H9 (cell line): ENCODE measurements at regions not wholly inside any gene's neighbourhood (a gene's known extent, or its start where the extent isn't known, plus 50 kb on each side); places are given as distances from the start of the nearest gene placed in this dataset.

Source experiments
- DNase-seq: peaks from one replicate; pipeline ENCODE4 v3.0.0-alpha.2; 2017
- H2AFZ ChIP-seq: one replicate; pipeline ENCODE4 v1.6.1; 2013; ENCODE audit warnings: mild to moderate bottlenecking, low read length, control low read depth, moderate library complexity
- H2AK5ac ChIP-seq: 2 replicates; pipeline ENCODE4 v1.6.1; 2013; ENCODE audit warnings: low read length, control low read depth, mixed read lengths; ENCODE audit not compliant: insufficient read length
- H2BK120ac ChIP-seq: one replicate; pipeline ENCODE4 v1.6.1; 2013; ENCODE audit warnings: low read depth, mild to moderate bottlenecking, low read length, control low read depth, inconsistent platforms; ENCODE audit not compliant: poor library complexity, severe bottlenecking
- H2BK12ac ChIP-seq: 2 replicates; pipeline ENCODE4 v1.6.1; 2013; ENCODE audit warnings: low read length, control low read depth, mixed read lengths, low read depth; ENCODE audit not compliant: insufficient read length
- H2BK15ac ChIP-seq: 2 replicates; pipeline ENCODE4 v1.6.1; 2013; ENCODE audit warnings: low read depth, low read length, control low read depth
- H2BK20ac ChIP-seq: one replicate; pipeline ENCODE4 v1.6.1; 2013; ENCODE audit warnings: low read depth, mild to moderate bottlenecking, low read length, control low read depth, inconsistent platforms; ENCODE audit not compliant: poor library complexity, severe bottlenecking
- H2BK5ac ChIP-seq: 2 replicates; pipeline ENCODE4 v1.6.1; 2013; ENCODE audit warnings: low read length, control low read depth, mixed read lengths; ENCODE audit not compliant: insufficient read length
- H3K14ac ChIP-seq: 2 replicates; pipeline ENCODE4 v1.6.1; 2013; ENCODE audit warnings: low read length, control low read depth; ENCODE audit not compliant: insufficient read depth
- H3K18ac ChIP-seq: 2 replicates; pipeline ENCODE4 v1.6.1; 2013; ENCODE audit warnings: low read depth, mild to moderate bottlenecking, mixed read lengths, low read length, control low read depth; ENCODE audit not compliant: insufficient read length
- H3K23ac ChIP-seq: 2 replicates; pipeline ENCODE4 v1.6.1; 2013; ENCODE audit warnings: low read length, control low read depth, mixed read lengths, low read depth; ENCODE audit not compliant: insufficient read length
- H3K23me2 ChIP-seq: 2 replicates; pipeline ENCODE4 v1.6.1; 2013; ENCODE audit warnings: low read depth, mild to moderate bottlenecking, mixed read lengths, low read length, control low read depth; ENCODE audit not compliant: insufficient read length, poor library complexity, severe bottlenecking
- H3K27ac ChIP-seq: 2 replicates; pipeline ENCODE4 v1.5.1; 2013; ENCODE audit warnings: low read length, control low read depth, mixed read lengths, low read depth; ENCODE audit not compliant: insufficient read length
- H3K27me3 ChIP-seq: 2 replicates; pipeline ENCODE4 v1.6.1; 2013; ENCODE audit warnings: low read length, control low read depth, inconsistent platforms; ENCODE audit not compliant: insufficient read depth
- H3K4ac ChIP-seq: 2 replicates; pipeline ENCODE4 v1.6.1; 2013; ENCODE audit warnings: low read depth, mild to moderate bottlenecking, control low read depth, inconsistent platforms, low read length, moderate library complexity
- H3K4me1 ChIP-seq: 2 replicates; pipeline ENCODE4 v1.6.1; 2013; ENCODE audit warnings: low read length, control low read depth, inconsistent platforms; ENCODE audit not compliant: insufficient read depth
- H3K4me2 ChIP-seq: 2 replicates; pipeline ENCODE4 v1.6.1; 2013; ENCODE audit warnings: low read length, control low read depth, mixed read lengths; ENCODE audit not compliant: insufficient read length, insufficient read depth
- H3K56ac ChIP-seq: 2 replicates; pipeline ENCODE4 v1.6.1; 2013; ENCODE audit warnings: low read depth, mild to moderate bottlenecking, mixed read lengths, low read length, control low read depth; ENCODE audit not compliant: insufficient read length
- H3K79me1 ChIP-seq: 2 replicates; pipeline ENCODE4 v1.6.1; 2013; ENCODE audit warnings: low read depth, mild to moderate bottlenecking, moderate library complexity, low read length, control low read depth, inconsistent platforms; ENCODE audit not compliant: insufficient read depth, poor library complexity, severe bottlenecking
- H3K79me2 ChIP-seq: 2 replicates; pipeline ENCODE4 v1.6.1; 2013; ENCODE audit warnings: low read length, control low read depth, inconsistent platforms; ENCODE audit not compliant: insufficient read depth
- H3K9ac ChIP-seq: 2 replicates; pipeline ENCODE4 v1.6.1; 2013; ENCODE audit warnings: low read length, control low read depth, mixed read lengths; ENCODE audit not compliant: insufficient read length; ENCODE audit errors: extremely low read depth
- H3K9me3 ChIP-seq: one replicate; pipeline ENCODE4 v1.6.1; 2013; ENCODE audit warnings: low read depth, low read length, inconsistent platforms; ENCODE audit not compliant: control insufficient read depth
- H3T11ph ChIP-seq: one replicate; pipeline ENCODE4 v1.6.1; 2013; ENCODE audit warnings: mild to moderate bottlenecking, low read length, control low read depth, inconsistent platforms
- H4K20me1 ChIP-seq: one replicate; pipeline ENCODE4 v1.6.1; 2013; ENCODE audit not compliant: control insufficient read depth, insufficient read length, insufficient read depth
- H4K5ac ChIP-seq: 2 replicates; pipeline ENCODE4 v1.6.1; 2013; ENCODE audit warnings: low read depth, mild to moderate bottlenecking, mixed read lengths, low read length, control low read depth; ENCODE audit not compliant: insufficient read length
- H4K8ac ChIP-seq: replicated peaks from 2 replicates; pipeline ENCODE4 v1.6.1; 2013; ENCODE audit warnings: low read length, control low read depth, mixed read lengths, low read depth; ENCODE audit not compliant: insufficient read length
- H4K91ac ChIP-seq: 2 replicates; pipeline ENCODE4 v1.6.1; 2013; ENCODE audit warnings: low read depth, mild to moderate bottlenecking, moderate library complexity, mixed read lengths, low read length, control low read depth; ENCODE audit not compliant: insufficient read length
- H3K27ac Mint-ChIP-seq, 3 experiments: 2 replicates in 2 of 3; 3 replicates in 1 of 3; pipeline ENCODE4 v1.8.0; 2020 to 2021; ENCODE audit warnings: mixed read lengths in 3 of 3, mild to moderate bottlenecking in 1 of 3, moderate library complexity in 1 of 3
- H3K27me3 Mint-ChIP-seq: 2 replicates; pipeline ENCODE4 v1.8.0; 2021; ENCODE audit warnings: low read depth, mild to moderate bottlenecking, moderate library complexity, mixed read lengths
- H3K36me3 Mint-ChIP-seq, 3 experiments: 2 replicates in 2 of 3; 3 replicates in 1 of 3; pipeline ENCODE4 v1.8.0; 2020 to 2021; ENCODE audit warnings: low read depth in 3 of 3, mixed read lengths in 3 of 3; ENCODE audit not compliant: insufficient read depth in 1 of 3
- H3K4me1 Mint-ChIP-seq, 2 experiments: 2 replicates each; pipeline ENCODE4 v1.8.0; 2020; ENCODE audit warnings: mixed read lengths in 2 of 2
- H3K4me3 Mint-ChIP-seq, 2 experiments: 2 replicates in 1 of 2; 3 replicates in 1 of 2; pipeline ENCODE4 v1.8.0; 2020 to 2021; ENCODE audit warnings: mild to moderate bottlenecking in 2 of 2, mixed read lengths in 2 of 2, moderate library complexity in 1 of 2
- H3K9me3 Mint-ChIP-seq, 2 experiments: 2 replicates in 1 of 2; 3 replicates in 1 of 2; pipeline ENCODE4 v1.8.0; 2020; ENCODE audit warnings: mild to moderate bottlenecking in 2 of 2, mixed read lengths in 2 of 2, moderate library complexity in 1 of 2
- CTCF ChIP-seq: fragments of 200-600 bp; sonication (generic); conservative IDR thresholded peaks from 3 replicates; pipeline ENCODE4 v1.8.0; 2021; ENCODE audit warnings: antibody characterized with exemption, mild to moderate bottlenecking
- WGBS: extraction: QIAGEN DNeasy Blood & Tissue Kit; methylation state at CpG from one replicate; pipeline ENCODE4 v1.1.7; 2013; ENCODE audit warnings: missing lambda C conversion rate, low lambda C conversion rate, mixed read lengths; ENCODE audit not compliant: insufficient read length; ENCODE audit errors: extremely low coverage; 5-methylcytosine and 5-hydroxymethylcytosine counted together

DNA sequence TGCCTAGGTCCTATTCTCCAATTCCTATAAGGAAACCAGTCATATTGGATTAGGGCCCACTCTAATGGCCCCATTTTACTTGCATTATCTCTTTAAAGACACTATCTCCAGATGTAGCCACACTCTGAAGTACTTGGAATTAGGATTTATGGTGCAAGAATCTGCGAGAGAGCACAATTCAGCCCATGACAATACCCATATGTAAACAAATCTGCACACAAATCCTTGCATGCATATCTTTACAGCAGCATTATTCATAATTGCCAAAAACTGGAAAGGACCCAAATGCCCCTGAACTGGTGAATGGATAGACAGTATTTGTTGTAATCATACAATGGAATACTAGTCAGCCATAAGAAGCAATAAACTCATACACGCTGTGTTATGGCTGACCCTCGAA lies 229.8 kb upstream of the ADAMTS5 start:
- no peak overlapping the region for H3K23ac ChIP-seq
- no peak overlapping the region for H3K27ac Mint-ChIP-seq
- H2BK15ac ChIP-seq, result no peak overlapping the region
- H3K18ac ChIP-seq, result no peak overlapping the region
- no peak overlapping the region for H4K8ac ChIP-seq
- no peak overlapping the region for H2BK20ac ChIP-seq
- H3K79me2 ChIP-seq, result no peaks in the 10 kb centered on the region
- peaks cover 0 to 4% (median 2%) of the 10 kb centered on the region in 3 experiments; a peak in 1 of 7 replicates for H3K36me3 Mint-ChIP-seq
- no peak overlapping the region for H3K4me2 ChIP-seq
- no peak overlapping the region for H3K14ac ChIP-seq
- no peaks in the 10 kb centered on the region for H3K27me3 ChIP-seq
- no peak overlapping the region for H3T11ph ChIP-seq
- H3K79me1 ChIP-seq, result no peaks in the 10 kb centered on the region
- H3K56ac ChIP-seq, result no peak overlapping the region
- H3K9me3 Mint-ChIP-seq, result peaks cover 2 to 4% of the 10 kb centered on the region in 2 experiments; a peak in 3 of 5 replicates
- H3K4me1 Mint-ChIP-seq, result no peaks in the 10 kb centered on the region
- no peak overlapping the region for H2BK120ac ChIP-seq
- H3K4ac ChIP-seq, result no peak overlapping the region
- H2BK12ac ChIP-seq, result no peak overlapping the region
- no CpG with 5 or more reads among the region's 3 CpGs for WGBS
- H2AFZ ChIP-seq, result no peak overlapping the region
- H3K9me3 ChIP-seq, result no peaks in the 10 kb centered on the region
- no peak overlapping the region for H2BK5ac ChIP-seq
- no peaks in the 10 kb centered on the region for H3K23me2 ChIP-seq
- no peak for DNase-seq
- no peak overlapping the region for H3K9ac ChIP-seq
- H3K27ac ChIP-seq, result no peak overlapping the region
- no peaks in the 10 kb centered on the region for H4K20me1 ChIP-seq
- no peak overlapping the region for H2AK5ac ChIP-seq
- no peaks in the 10 kb centered on the region for H3K4me1 ChIP-seq
- TF ChIP-seq CTCF, result no peak
- no peak overlapping the region for H3K4me3 Mint-ChIP-seq
- no peak overlapping the region for H4K5ac ChIP-seq
- H4K91ac ChIP-seq, result no peak overlapping the region
- H3K27me3 Mint-ChIP-seq, result no peaks in the 10 kb centered on the region
